DOHH2 (cell line): ENCODE measurements at regions not wholly inside any gene's neighbourhood (a gene's known extent, or its start where the extent isn't known, plus 50 kb on each side); places are given as distances from the start of the nearest gene placed in this dataset.
A peak's percentile ranks its signal among the peaks of the same experiment; 100 is the strongest.

Experiments used
- H3F3A ChIP-seq: fragments of 200-600 bp; sonication (generic), shearing (Covaris generic); 2 replicates; pipeline ENCODE4 v1.6.0; 2016; ENCODE audit warnings: antibody characterized with exemption, mild to moderate bottlenecking; ENCODE audit not compliant: control insufficient read depth, insufficient read depth
- H3K27ac ChIP-seq: fragments of 200-600 bp; sonication (generic); 2 replicates; pipeline ENCODE4 v1.5.1; 2014; ENCODE audit warnings: low read depth, mild to moderate bottlenecking, low read length, moderate library complexity
- H3K27me3 ChIP-seq: fragments of 200-600 bp; sonication (generic); 2 replicates; pipeline ENCODE4 v1.6.1; 2014; ENCODE audit warnings: mild to moderate bottlenecking, low read length, mixed read lengths; ENCODE audit not compliant: control insufficient read depth
- H3K36me3 ChIP-seq: fragments of 200-600 bp; sonication (generic); 2 replicates; pipeline ENCODE4 v1.6.1; 2014; ENCODE audit warnings: mild to moderate bottlenecking, low read length, moderate library complexity, mixed read lengths; ENCODE audit not compliant: control insufficient read depth
- H3K4me1 ChIP-seq: fragments of 200-600 bp; sonication (generic); 2 replicates; pipeline ENCODE4 v1.6.1; 2014; ENCODE audit warnings: mild to moderate bottlenecking, low read length, mixed read lengths; ENCODE audit not compliant: control insufficient read depth
- H3K4me2 ChIP-seq: fragments of 200-600 bp; sonication (generic); 2 replicates; pipeline ENCODE4 v1.6.0; 2014; ENCODE audit warnings: mild to moderate bottlenecking, low read length, moderate library complexity
- H3K4me3 ChIP-seq: fragments of 200-600 bp; sonication (generic); 2 replicates; pipeline ENCODE4 v1.5.1; 2014; ENCODE audit warnings: mild to moderate bottlenecking, low read length, mixed read lengths
- H3K79me2 ChIP-seq: fragments of 200-600 bp; sonication (generic); 2 replicates; pipeline ENCODE4 v1.6.1; 2014; ENCODE audit warnings: mild to moderate bottlenecking, low read length, mixed read lengths; ENCODE audit not compliant: control insufficient read depth
- H3K9me2 ChIP-seq: fragments of 200-600 bp; sonication (generic); replicated peaks from 2 replicates; pipeline ENCODE4 v1.6.1; 2014; ENCODE audit warnings: mild to moderate bottlenecking, low read length, mixed read lengths; ENCODE audit not compliant: control insufficient read depth
- H3K9me3 ChIP-seq: fragments of 200-600 bp; sonication (generic); 2 replicates; pipeline ENCODE4 v1.6.1; 2014; ENCODE audit warnings: antibody characterized with exemption, low read length, mixed read lengths; ENCODE audit not compliant: control insufficient read depth, insufficient read depth
- H4K20me1 ChIP-seq: fragments of 200-600 bp; sonication (generic); 2 replicates; pipeline ENCODE4 v1.6.0; 2014; ENCODE audit warnings: low read depth, mild to moderate bottlenecking, antibody characterized with exemption, low read length, moderate library complexity; ENCODE audit not compliant: control insufficient read depth, insufficient read depth
- CTCF ChIP-seq: fragments of 200-600 bp; sonication (generic); IDR thresholded peaks from one replicate; pipeline ENCODE4 v1.5.1; 2014; ENCODE audit warnings: antibody characterized with exemption, mild to moderate bottlenecking, low read depth, low read length; ENCODE audit not compliant: poor library complexity, severe bottlenecking
- EZH2phosphoT487 ChIP-seq: fragments of 200-600 bp; sonication (generic); IDR thresholded peaks from 2 replicates; pipeline ENCODE4 v1.6.1; 2017; ENCODE audit warnings: borderline replicate concordance, mild to moderate bottlenecking, antibody characterized with exemption, low read length, moderate library complexity, mixed read lengths

- H3K9me2 ChIP-seq = no peaks in the 10 kb centered on the region
- no peaks in the 10 kb centered on the region for H3K27me3 ChIP-seq
- no peaks in the 10 kb centered on the region for H4K20me1 ChIP-seq
- H3K4me3 ChIP-seq = no peak overlapping the region
- no peaks in the 10 kb centered on the region for H3K79me2 ChIP-seq
- TF ChIP-seq EZH2phosphoT487 (no peak), CTCF (no peak)
- peaks cover 19% of the 10 kb centered on the region for H3K4me1 ChIP-seq
- H3K9me3 ChIP-seq = no peaks in the 10 kb centered on the region
- H3K27ac ChIP-seq = no peak overlapping the region
- H3F3A ChIP-seq = no peaks in the 10 kb centered on the region
- H3K36me3 ChIP-seq = no peaks in the 10 kb centered on the region
- H3K4me2 ChIP-seq = no peak overlapping the region
These were observed 107.7 kb downstream of the MAB21L3 start for GRCh38 chr1:116218922-116219321.

- Histone ChIP-seq H3K4me1 (peaks cover 28% of the 10 kb centered on the region), H3K4me2 (no peak overlapping the region), H3F3A (0 out of 2 replicates have a peak, but pooled peaks cover under 1% of the 10 kb centered on the region), H3K27me3 (no peaks in the 10 kb centered on the region), H3K36me3 (no peaks in the 10 kb centered on the region), H3K9me2 (no peaks in the 10 kb centered on the region), H4K20me1 (no peaks in the 10 kb centered on the region), H3K4me3 (no peak overlapping the region), H3K27ac (no peak overlapping the region), H3K79me2 (no peaks in the 10 kb centered on the region), H3K9me3 (no peaks in the 10 kb centered on the region)
- no peak for TF ChIP-seq EZH2phosphoT487
- no peak for TF ChIP-seq CTCF
These were observed 108.6 kb downstream of the MAB21L3 start for GRCh38 chr1:116219651-116220434.

GRCh38 chr1:116224111-116224510 is 112.9 kb downstream of the MAB21L3 start:
- TF ChIP-seq EZH2phosphoT487 = no peak
- no peak for TF ChIP-seq CTCF
- Histone ChIP-seq H3K9me2 (no peaks in the 10 kb centered on the region), H3F3A (peaks cover 3% of the 10 kb centered on the region; the same call in 1 of the 2 replicates), H3K4me1 (peaks cover 71% of the 10 kb centered on the region), H3K4me2 (peak overlapping the region; percentile 48), H3K9me3 (no peaks in the 10 kb centered on the region), H3K36me3 (no peaks in the 10 kb centered on the region), H4K20me1 (no peaks in the 10 kb centered on the region), H3K27me3 (no peaks in the 10 kb centered on the region), H3K27ac (peak overlapping the region; percentile 58), H3K4me3 (peak overlapping the region; percentile 7; the same call in 1 of the 2 replicates), H3K79me2 (no peaks in the 10 kb centered on the region)
